ENCODE measurements at regions not wholly inside any gene's neighbourhood (a gene's known extent, or its start where the extent isn't known, plus 50 kb on each side); places are given as distances from the start of the nearest gene placed in this dataset.

GRCh38 chr3:6437631-6438030 lies 423.3 kb upstream of the GRM7 start:
- TF ChIP-seq TCFL5 (CRISPR knock-in tag; conservative IDR thresholded peaks at IDR 0.05) (no peak), ZNF184 (CRISPR knock-in tag; IDR thresholded peaks at IDR 0.05) (no peak), RB1 (IDR thresholded peaks at IDR 0.05; ENCODE audit: low read depth) (no peak), CCNT2 (IDR thresholded peaks at IDR 0.05; ENCODE audit: borderline replicate concordance, extremely low read depth, insufficient read length, low read depth, low read length) (no peak), CREB1 (IDR thresholded peaks at IDR 0.05) (no peak), CREB1 (CRISPR knock-in tag; IDR thresholded peaks at IDR 0.05) (no peak), ARID3A (IDR thresholded peaks at IDR 0.05; ENCODE audit: borderline replicate concordance, low read depth, low read length) (no peak), TFAM (CRISPR knock-in tag; conservative IDR thresholded peaks at IDR 0.05) (no peak), ZNF143 (CRISPR knock-in tag; IDR thresholded peaks at IDR 0.05) (no peak), SIN3A (IDR thresholded peaks at IDR 0.05; ENCODE audit: borderline replicate concordance in 2 of 2, control insufficient read depth in 1 of 2, low read depth in 2 of 2, low read length in 2 of 2) (no peak)
- H2AFZ ChIP-seq (ENCODE audit: low read depth, low read length), result no peak overlapping the region
- H3K27me3 ChIP-seq (ENCODE audit: control insufficient read depth in 2 of 2, insufficient read depth in 2 of 2, low read length in 2 of 2), result no peaks in the 10 kb centered on the region
- in situ Hi-C loops (cut with MboI) (no loop called here), intact Hi-C loops (cut with micrococcal nuclease) (no loop called here)
- ATAC-seq (no peak), DNase-seq (ENCODE audit: extremely low read depth in 1 of 4, low spot score in 3 of 4) (no peak), FAIRE-seq (no peak)
- 0% methylated on average over 2 of the region's 3 CpGs for WGBS (ENCODE audit: insufficient coverage, low coverage, missing lambda C conversion rate)
- no TSS peak for BruUV-seq (replicated peaks)
- H3K9me1 ChIP-seq (ENCODE audit: control insufficient read depth, insufficient read depth, low read length), result no peaks in the 10 kb centered on the region
- no peaks in the 10 kb centered on the region for H3K79me2 ChIP-seq (ENCODE audit: control insufficient read depth, insufficient read depth, low read length)
- CTCF ChIA-PET (ENCODE audit: low intra/inter-chr PET ratio), result no interaction called here
- no peaks in the 10 kb centered on the region for H4K20me1 ChIP-seq (replicated peaks; ENCODE audit: control insufficient read depth, insufficient read depth, low read length)
- POLR2A ChIA-PET, result no interaction called here
- no peak overlapping the region for H3K27ac ChIP-seq (ENCODE audit: extremely low read depth, low read depth, low read length)
- H3K9ac ChIP-seq (ENCODE audit: insufficient read depth in 1 of 2, low read depth in 2 of 2, low read length in 2 of 2), result no peak overlapping the region
- H3K4me3 ChIP-seq, result no peak overlapping the region
- H3K4me1 ChIP-seq (replicated peaks in 1 of 2; ENCODE audit: control insufficient read depth in 2 of 2, insufficient read depth in 2 of 2, low read length in 2 of 2), result no peaks in the 10 kb centered on the region
- no peaks in the 10 kb centered on the region for H3K9me3 ChIP-seq (replicated peaks; ENCODE audit: control insufficient read depth, insufficient read depth, low read depth, low read length)
- H3K36me3 ChIP-seq (ENCODE audit: control insufficient read depth, insufficient read depth, low read length), result no peaks in the 10 kb centered on the region
- H3K4me2 ChIP-seq (ENCODE audit: insufficient read depth, low read length), result no peak overlapping the region
